CD14-positive monocyte (primary cell): ENCODE measurements at regions not wholly inside any gene's neighbourhood (a gene's known extent, or its start where the extent isn't known, plus 50 kb on each side); places are given as distances from the start of the nearest gene placed in this dataset.

Experiments
- DNase-seq, 3 donors: peaks; one replicate each; pipeline ENCODE4 v3.0.0-alpha.2; 2011 to 2022
- H2AFZ ChIP-seq: 2 replicates; pipeline ENCODE4 v1.6.0; 2012; ENCODE audit warnings: mild to moderate bottlenecking, low read depth, low read length, inconsistent platforms; ENCODE audit not compliant: insufficient read depth, poor library complexity, severe bottlenecking
- H3K27ac ChIP-seq, 2 donors: 1 replicate in 1 of 2; 2 replicates in 1 of 2; pipeline ENCODE4 v1.5.1; 2012 to 2013; ENCODE audit warnings: low read length in 2 of 2, control low read depth in 1 of 2, inconsistent platforms in 1 of 2, low read depth in 1 of 2, mild to moderate bottlenecking in 1 of 2
- H3K27me3 ChIP-seq, 2 donors: one replicate each; pipeline versions ENCODE4 v1.6.0 to v1.6.1; 2011 to 2013; ENCODE audit warnings: low read length in 2 of 2; ENCODE audit not compliant: control insufficient read depth in 2 of 2, insufficient read depth in 2 of 2
- H3K36me3 ChIP-seq, 2 donors: replicated peaks in 1 of 2; 1 replicate in 1 of 2; 2 replicates in 1 of 2; pipeline versions ENCODE4 v1.5.1 to v1.6.1; 2012 to 2013; ENCODE audit warnings: low read length in 2 of 2, control low read depth in 1 of 2, inconsistent platforms in 1 of 2, mild to moderate bottlenecking in 1 of 2; ENCODE audit not compliant: insufficient read depth in 2 of 2, control insufficient read depth in 1 of 2
- H3K4me1 ChIP-seq, 2 donors: 1 replicate in 1 of 2; 2 replicates in 1 of 2; pipeline versions ENCODE4 v1.5.1 to v1.6.1; 2012 to 2013; ENCODE audit warnings: low read length in 2 of 2, control low read depth in 1 of 2, inconsistent platforms in 1 of 2, mild to moderate bottlenecking in 1 of 2, moderate library complexity in 1 of 2; ENCODE audit not compliant: insufficient read depth in 2 of 2, control insufficient read depth in 1 of 2
- H3K4me2 ChIP-seq: replicated peaks from 2 replicates; pipeline ENCODE3; 2012; ENCODE audit warnings: low read length, moderate library complexity, mild to moderate bottlenecking; ENCODE audit not compliant: poor library complexity, severe bottlenecking; ENCODE audit errors: extremely low read depth
- H3K4me3 ChIP-seq, 3 experiments: fragments of 200-600 bp in 1 of 3; sonication (generic) in 1 of 3; replicated peaks in 1 of 3; 1 replicate in 2 of 3; 2 replicates in 1 of 3; pipeline ENCODE4 v1.5.1; 2011 to 2013; ENCODE audit warnings: low read length in 3 of 3, mild to moderate bottlenecking in 3 of 3, control low read depth in 2 of 3, low read depth in 2 of 3, inconsistent platforms in 1 of 3, moderate library complexity in 1 of 3
- H3K79me2 ChIP-seq: 2 replicates; pipeline ENCODE4 v1.6.0; 2012; ENCODE audit warnings: mild to moderate bottlenecking, control low read depth, inconsistent platforms, low read length, moderate library complexity; ENCODE audit not compliant: insufficient read depth
- H3K9ac ChIP-seq: 2 replicates; pipeline ENCODE4 v1.6.0; 2017; ENCODE audit warnings: low read length, mild to moderate bottlenecking; ENCODE audit not compliant: insufficient read depth, poor library complexity, severe bottlenecking
- H3K9me3 ChIP-seq, 2 donors: replicated peaks in 1 of 2; 1 replicate in 1 of 2; 2 replicates in 1 of 2; pipeline versions ENCODE4 v1.5.1 to v1.6.1; 2012 to 2013; ENCODE audit warnings: low read length in 2 of 2, control low read depth in 1 of 2; ENCODE audit not compliant: control insufficient read depth in 1 of 2, insufficient read depth in 1 of 2
- H4K20me1 ChIP-seq: 2 replicates; pipeline ENCODE4 v1.6.0; 2012; ENCODE audit warnings: mild to moderate bottlenecking, low read length, control low read depth, moderate library complexity; ENCODE audit not compliant: insufficient read depth
- H3K27ac Mint-ChIP-seq, 7 donors: one replicate each; pipeline ENCODE4 v1.8.0; 2020; ENCODE audit warnings: mild to moderate bottlenecking in 7 of 7, mixed read lengths in 7 of 7, moderate library complexity in 6 of 7, inconsistent platforms in 2 of 7
- H3K27me3 Mint-ChIP-seq, 3 donors: one replicate each; pipeline ENCODE4 v1.8.0; 2021 to 2022; ENCODE audit warnings: low read depth in 3 of 3, mild to moderate bottlenecking in 3 of 3, mixed read lengths in 3 of 3, moderate library complexity in 3 of 3, inconsistent platforms in 1 of 3
- H3K36me3 Mint-ChIP-seq, 2 donors: one replicate each; pipeline ENCODE4 v1.8.0; 2020; ENCODE audit warnings: mixed read lengths in 2 of 2, inconsistent platforms in 1 of 2, mild to moderate bottlenecking in 1 of 2
- H3K4me1 Mint-ChIP-seq: one replicate; pipeline ENCODE4 v1.8.0; 2020; ENCODE audit warnings: mild to moderate bottlenecking, mixed read lengths
- H3K4me3 Mint-ChIP-seq, 2 donors: one replicate each; pipeline ENCODE4 v1.8.0; 2020; ENCODE audit warnings: mild to moderate bottlenecking in 2 of 2, mixed read lengths in 2 of 2, moderate library complexity in 1 of 2
- H3K9me3 Mint-ChIP-seq, 7 donors: one replicate each; pipeline ENCODE4 v1.8.0; 2020 to 2022; ENCODE audit warnings: mixed read lengths in 7 of 7, mild to moderate bottlenecking in 6 of 7, moderate library complexity in 6 of 7, inconsistent platforms in 2 of 7
- CTCF ChIP-seq: fragments of 200-600 bp; IDR thresholded peaks from one replicate; pipeline ENCODE4 v1.8.0; 2022; ENCODE audit warnings: antibody characterized with exemption, mild to moderate bottlenecking
- WGBS: methylation state at CpG from one replicate; pipeline ENCODE4 v1.1.5; 2013; ENCODE audit warnings: missing lambda C conversion rate; ENCODE audit not compliant: insufficient coverage; 5-methylcytosine and 5-hydroxymethylcytosine counted together
- intact Hi-C, 2 donors: fragments of 100-400 bp; cut with micrococcal nuclease; formaldehyde crosslinking; loops; one replicate each; pipeline versions ENCODE4 v1.15.0 to v1.15.1; 2023

- Histone ChIP-seq H3K79me2 (no peaks in the 10 kb centered on the region), H4K20me1 (no peaks in the 10 kb centered on the region), H3K27ac (no peak overlapping the region), H2AFZ (no peak overlapping the region), H3K4me2 (no peak overlapping the region), H3K4me1 (no peaks in the 10 kb centered on the region), H3K9ac (no peak overlapping the region), H3K36me3 (no peaks in the 10 kb centered on the region), H3K27me3 (no peaks in the 10 kb centered on the region), H3K9me3 (peaks cover 17 to 19% of the 10 kb centered on the region in 2 donors), H3K4me3 (no peak overlapping the region)
- H3K9me3 Mint-ChIP-seq, result peaks cover 0 to 23% (median 12%) of the 10 kb centered on the region in 7 donors
- H3K4me1 Mint-ChIP-seq, result no peaks in the 10 kb centered on the region
- no peaks in the 10 kb centered on the region for H3K36me3 Mint-ChIP-seq
- no peak for DNase-seq
- 84% methylated on average over 5 of the region's 5 CpGs for WGBS
- H3K4me3 Mint-ChIP-seq, result no peak overlapping the region
- TF ChIP-seq CTCF, result no peak
- no peaks in the 10 kb centered on the region for H3K27me3 Mint-ChIP-seq
- intact Hi-C loops, result no loop called here
- no peak overlapping the region for H3K27ac Mint-ChIP-seq
Measured at GRCh38 chr2:5897249-5897648, 205.1 kb downstream of the SOX11 start.

GRCh38 chr2:5898667-5899066 is 206.5 kb downstream of the SOX11 start:
- peaks cover 0 to 22% (median 7%) of the 10 kb centered on the region in 7 donors for H3K9me3 Mint-ChIP-seq
- H3K27me3 ChIP-seq, result no peaks in the 10 kb centered on the region
- no peaks in the 10 kb centered on the region for H3K79me2 ChIP-seq
- H3K36me3 ChIP-seq, result no peaks in the 10 kb centered on the region
- H3K27ac Mint-ChIP-seq, result no peak overlapping the region
- H4K20me1 ChIP-seq, result no peaks in the 10 kb centered on the region
- no peaks in the 10 kb centered on the region for H3K27me3 Mint-ChIP-seq
- no peaks in the 10 kb centered on the region for H3K4me1 Mint-ChIP-seq
- H3K4me3 ChIP-seq, result no peak overlapping the region
- WGBS, result no CpG with 5 or more reads among the region's 3 CpGs
- no peak overlapping the region for H3K4me2 ChIP-seq
- DNase-seq, result no peak
- H3K36me3 Mint-ChIP-seq, result no peaks in the 10 kb centered on the region
- no peaks in the 10 kb centered on the region for H3K4me1 ChIP-seq
- H3K9me3 ChIP-seq, result peaks cover 17 to 19% of the 10 kb centered on the region in 2 donors
- H2AFZ ChIP-seq, result no peak overlapping the region
- H3K9ac ChIP-seq, result no peak overlapping the region
- TF ChIP-seq CTCF, result no peak
- no peak overlapping the region for H3K27ac ChIP-seq
- no peak overlapping the region for H3K4me3 Mint-ChIP-seq
- intact Hi-C loops, result no loop called here
